DOHH2 (cell line): ENCODE measurements at regions not wholly inside any gene's neighbourhood (a gene's known extent, or its start where the extent isn't known, plus 50 kb on each side); places are given as distances from the start of the nearest gene placed in this dataset.

Experiments
- H3F3A ChIP-seq: fragments of 200-600 bp; sonication (generic), shearing (Covaris generic); 2 replicates; pipeline ENCODE4 v1.6.0; 2016; ENCODE audit warnings: antibody characterized with exemption, mild to moderate bottlenecking; ENCODE audit not compliant: control insufficient read depth, insufficient read depth
- H3K27ac ChIP-seq: fragments of 200-600 bp; sonication (generic); 2 replicates; pipeline ENCODE4 v1.5.1; 2014; ENCODE audit warnings: low read depth, mild to moderate bottlenecking, low read length, moderate library complexity
- H3K27me3 ChIP-seq: fragments of 200-600 bp; sonication (generic); 2 replicates; pipeline ENCODE4 v1.6.1; 2014; ENCODE audit warnings: mild to moderate bottlenecking, low read length, mixed read lengths; ENCODE audit not compliant: control insufficient read depth
- H3K36me3 ChIP-seq: fragments of 200-600 bp; sonication (generic); 2 replicates; pipeline ENCODE4 v1.6.1; 2014; ENCODE audit warnings: mild to moderate bottlenecking, low read length, moderate library complexity, mixed read lengths; ENCODE audit not compliant: control insufficient read depth
- H3K4me1 ChIP-seq: fragments of 200-600 bp; sonication (generic); 2 replicates; pipeline ENCODE4 v1.6.1; 2014; ENCODE audit warnings: mild to moderate bottlenecking, low read length, mixed read lengths; ENCODE audit not compliant: control insufficient read depth
- H3K4me2 ChIP-seq: fragments of 200-600 bp; sonication (generic); 2 replicates; pipeline ENCODE4 v1.6.0; 2014; ENCODE audit warnings: mild to moderate bottlenecking, low read length, moderate library complexity
- H3K4me3 ChIP-seq: fragments of 200-600 bp; sonication (generic); 2 replicates; pipeline ENCODE4 v1.5.1; 2014; ENCODE audit warnings: mild to moderate bottlenecking, low read length, mixed read lengths
- H3K79me2 ChIP-seq: fragments of 200-600 bp; sonication (generic); 2 replicates; pipeline ENCODE4 v1.6.1; 2014; ENCODE audit warnings: mild to moderate bottlenecking, low read length, mixed read lengths; ENCODE audit not compliant: control insufficient read depth
- H3K9me2 ChIP-seq: fragments of 200-600 bp; sonication (generic); replicated peaks from 2 replicates; pipeline ENCODE4 v1.6.1; 2014; ENCODE audit warnings: mild to moderate bottlenecking, low read length, mixed read lengths; ENCODE audit not compliant: control insufficient read depth
- H3K9me3 ChIP-seq: fragments of 200-600 bp; sonication (generic); 2 replicates; pipeline ENCODE4 v1.6.1; 2014; ENCODE audit warnings: antibody characterized with exemption, low read length, mixed read lengths; ENCODE audit not compliant: control insufficient read depth, insufficient read depth
- H4K20me1 ChIP-seq: fragments of 200-600 bp; sonication (generic); 2 replicates; pipeline ENCODE4 v1.6.0; 2014; ENCODE audit warnings: low read depth, mild to moderate bottlenecking, antibody characterized with exemption, low read length, moderate library complexity; ENCODE audit not compliant: control insufficient read depth, insufficient read depth
- EZH2phosphoT487 ChIP-seq: fragments of 200-600 bp; sonication (generic); IDR thresholded peaks from 2 replicates; pipeline ENCODE4 v1.6.1; 2017; ENCODE audit warnings: borderline replicate concordance, mild to moderate bottlenecking, antibody characterized with exemption, low read length, moderate library complexity, mixed read lengths
- TF ChIP-seq, protein P1 (sequence below): fragments of 200-600 bp; sonication (generic); IDR thresholded peaks from one replicate; pipeline ENCODE4 v1.5.1; 2014; ENCODE audit warnings: antibody characterized with exemption, mild to moderate bottlenecking, low read depth, low read length; ENCODE audit not compliant: poor library complexity, severe bottlenecking

DNA sequence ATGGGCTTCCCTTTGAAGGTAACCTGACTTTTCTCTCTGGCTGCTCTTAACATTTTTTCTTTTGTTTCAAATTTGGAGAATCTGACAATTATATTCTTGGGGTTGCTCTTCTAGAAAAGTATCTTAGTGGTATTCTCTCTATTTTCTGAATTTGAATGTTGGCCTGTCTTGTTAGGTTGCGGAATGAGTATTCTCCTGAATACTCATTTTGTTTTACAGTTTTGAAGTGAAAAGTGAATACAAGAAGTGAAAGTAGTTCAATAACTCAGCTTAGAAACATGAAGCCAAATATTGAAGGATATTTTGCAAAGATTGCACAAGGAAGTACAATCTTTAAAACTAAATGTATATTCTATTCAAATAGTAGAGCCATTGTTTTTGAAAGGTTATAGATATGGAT lies 120.2 kb upstream of the MAP3K4 start:
- H4K20me1 ChIP-seq: no peaks in the 10 kb centered on the region
- H3K36me3 ChIP-seq: no peaks in the 10 kb centered on the region
- no peaks in the 10 kb centered on the region for H3K27me3 ChIP-seq
- no peaks in the 10 kb centered on the region for H3K4me1 ChIP-seq
- H3F3A ChIP-seq: no peaks in the 10 kb centered on the region
- TF ChIP-seq, protein P1, sequence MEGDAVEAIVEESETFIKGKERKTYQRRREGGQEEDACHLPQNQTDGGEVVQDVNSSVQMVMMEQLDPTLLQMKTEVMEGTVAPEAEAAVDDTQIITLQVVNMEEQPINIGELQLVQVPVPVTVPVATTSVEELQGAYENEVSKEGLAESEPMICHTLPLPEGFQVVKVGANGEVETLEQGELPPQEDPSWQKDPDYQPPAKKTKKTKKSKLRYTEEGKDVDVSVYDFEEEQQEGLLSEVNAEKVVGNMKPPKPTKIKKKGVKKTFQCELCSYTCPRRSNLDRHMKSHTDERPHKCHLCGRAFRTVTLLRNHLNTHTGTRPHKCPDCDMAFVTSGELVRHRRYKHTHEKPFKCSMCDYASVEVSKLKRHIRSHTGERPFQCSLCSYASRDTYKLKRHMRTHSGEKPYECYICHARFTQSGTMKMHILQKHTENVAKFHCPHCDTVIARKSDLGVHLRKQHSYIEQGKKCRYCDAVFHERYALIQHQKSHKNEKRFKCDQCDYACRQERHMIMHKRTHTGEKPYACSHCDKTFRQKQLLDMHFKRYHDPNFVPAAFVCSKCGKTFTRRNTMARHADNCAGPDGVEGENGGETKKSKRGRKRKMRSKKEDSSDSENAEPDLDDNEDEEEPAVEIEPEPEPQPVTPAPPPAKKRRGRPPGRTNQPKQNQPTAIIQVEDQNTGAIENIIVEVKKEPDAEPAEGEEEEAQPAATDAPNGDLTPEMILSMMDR: no peak
- TF ChIP-seq EZH2phosphoT487: no peak
- no peak overlapping the region for H3K4me3 ChIP-seq
- no peaks in the 10 kb centered on the region for H3K79me2 ChIP-seq
- no peak overlapping the region for H3K27ac ChIP-seq
- no peaks in the 10 kb centered on the region for H3K9me3 ChIP-seq
- no peaks in the 10 kb centered on the region for H3K9me2 ChIP-seq
- no peak overlapping the region for H3K4me2 ChIP-seq

DNA sequence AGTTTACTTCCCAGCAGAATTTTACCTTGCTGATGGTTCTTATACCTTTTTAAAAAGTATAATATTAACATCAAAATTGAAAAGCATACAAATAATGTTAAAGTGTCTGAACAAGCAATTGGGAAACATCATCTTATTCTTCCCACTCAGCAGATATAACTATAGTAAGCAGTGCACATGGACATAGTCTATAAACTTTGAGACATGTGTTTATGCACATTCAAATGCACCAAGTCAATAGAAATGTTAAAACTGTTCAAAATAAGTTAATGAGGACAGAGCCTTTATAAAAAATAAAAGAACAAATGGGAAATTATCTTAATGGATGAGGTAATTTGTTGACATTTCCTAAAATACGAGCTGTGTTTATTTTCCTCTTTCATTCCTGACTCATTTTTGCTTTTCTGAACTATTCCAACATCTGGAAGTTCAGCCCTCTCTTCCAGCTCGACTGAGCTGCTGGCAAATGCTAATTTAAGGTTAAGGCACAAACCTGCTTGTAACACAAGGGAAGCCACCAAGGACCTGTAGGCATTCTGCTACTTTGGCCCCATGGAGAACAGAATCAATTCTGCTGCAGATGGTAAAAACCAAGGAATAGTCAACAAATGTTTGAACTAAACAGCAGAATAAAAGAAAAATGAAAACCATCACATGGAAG lies 110.3 kb upstream of the MAP3K4 start:
- Histone ChIP-seq H3K9me3 (no peaks in the 10 kb centered on the region), H3K4me2 (no peak overlapping the region), H3F3A (no peaks in the 10 kb centered on the region), H3K9me2 (no peaks in the 10 kb centered on the region), H3K27ac (no peak overlapping the region), H4K20me1 (no peaks in the 10 kb centered on the region), H3K79me2 (no peaks in the 10 kb centered on the region), H3K4me3 (no peak overlapping the region), H3K36me3 (no peaks in the 10 kb centered on the region), H3K4me1 (no peaks in the 10 kb centered on the region), H3K27me3 (no peaks in the 10 kb centered on the region)
- TF ChIP-seq, protein P1: no peak
- no peak for TF ChIP-seq EZH2phosphoT487

DNA sequence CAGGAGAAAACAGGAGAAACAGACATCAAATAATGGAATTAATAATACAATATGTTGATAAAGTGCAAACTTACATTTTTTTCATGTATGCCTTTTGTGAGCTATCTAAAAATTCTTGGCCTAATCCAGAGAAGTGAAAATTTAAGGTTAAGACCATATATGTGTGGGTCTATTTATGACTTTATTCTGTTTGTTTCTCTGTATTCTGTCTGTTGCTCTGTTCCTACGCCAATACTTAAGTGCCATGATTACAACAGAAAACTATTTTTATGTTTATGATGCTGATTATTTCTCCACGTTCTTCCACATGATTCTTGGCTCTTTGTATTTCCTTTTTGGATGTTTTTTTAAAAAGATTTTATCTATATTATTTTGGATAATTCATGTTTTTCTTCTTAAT lies 109.6 kb upstream of the MAP3K4 start:
- no peaks in the 10 kb centered on the region for H3K9me3 ChIP-seq
- no peak overlapping the region for H3K4me3 ChIP-seq
- no peaks in the 10 kb centered on the region for H3K36me3 ChIP-seq
- no peaks in the 10 kb centered on the region for H3F3A ChIP-seq
- H3K79me2 ChIP-seq: no peaks in the 10 kb centered on the region
- no peaks in the 10 kb centered on the region for H3K4me1 ChIP-seq
- TF ChIP-seq, protein P1: no peak
- no peak for TF ChIP-seq EZH2phosphoT487
- no peak overlapping the region for H3K4me2 ChIP-seq
- no peaks in the 10 kb centered on the region for H4K20me1 ChIP-seq
- no peaks in the 10 kb centered on the region for H3K9me2 ChIP-seq
- no peak overlapping the region for H3K27ac ChIP-seq
- H3K27me3 ChIP-seq: no peaks in the 10 kb centered on the region
